ENCODE measurements at regions not wholly inside any gene's neighbourhood (a gene's known extent, or its start where the extent isn't known, plus 50 kb on each side); places are given as distances from the start of the nearest gene placed in this dataset.

DNA sequence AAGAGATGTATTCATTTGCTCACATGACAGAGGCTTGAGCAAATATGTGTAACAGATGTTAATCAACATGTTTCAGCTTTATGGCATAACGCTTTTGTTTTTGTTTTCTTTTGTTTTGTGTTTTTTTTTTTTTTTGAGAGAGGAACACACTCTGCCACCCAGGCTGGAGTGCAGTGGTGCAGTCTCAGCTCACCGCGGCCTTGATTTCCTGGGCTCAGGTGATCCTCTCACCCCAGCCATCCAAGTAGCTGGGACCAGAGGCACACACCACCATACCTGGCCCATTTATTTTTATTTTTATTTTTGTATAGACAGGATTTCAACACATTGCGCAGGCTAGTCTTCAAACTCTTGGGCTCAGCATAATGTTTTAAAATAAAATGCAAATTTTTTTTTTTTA lies 1504.4 kb upstream of the CADM2 start (continued):
- TF ChIP-seq, protein P1, sequence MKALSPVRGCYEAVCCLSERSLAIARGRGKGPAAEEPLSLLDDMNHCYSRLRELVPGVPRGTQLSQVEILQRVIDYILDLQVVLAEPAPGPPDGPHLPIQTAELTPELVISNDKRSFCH (CRISPR knock-in tag; IDR thresholded peaks at IDR 0.05): no peak
- TF ChIP-seq, protein P1 (tag; IDR thresholded peaks at IDR 0.05): no peak
- TF ChIP-seq, protein P2, sequence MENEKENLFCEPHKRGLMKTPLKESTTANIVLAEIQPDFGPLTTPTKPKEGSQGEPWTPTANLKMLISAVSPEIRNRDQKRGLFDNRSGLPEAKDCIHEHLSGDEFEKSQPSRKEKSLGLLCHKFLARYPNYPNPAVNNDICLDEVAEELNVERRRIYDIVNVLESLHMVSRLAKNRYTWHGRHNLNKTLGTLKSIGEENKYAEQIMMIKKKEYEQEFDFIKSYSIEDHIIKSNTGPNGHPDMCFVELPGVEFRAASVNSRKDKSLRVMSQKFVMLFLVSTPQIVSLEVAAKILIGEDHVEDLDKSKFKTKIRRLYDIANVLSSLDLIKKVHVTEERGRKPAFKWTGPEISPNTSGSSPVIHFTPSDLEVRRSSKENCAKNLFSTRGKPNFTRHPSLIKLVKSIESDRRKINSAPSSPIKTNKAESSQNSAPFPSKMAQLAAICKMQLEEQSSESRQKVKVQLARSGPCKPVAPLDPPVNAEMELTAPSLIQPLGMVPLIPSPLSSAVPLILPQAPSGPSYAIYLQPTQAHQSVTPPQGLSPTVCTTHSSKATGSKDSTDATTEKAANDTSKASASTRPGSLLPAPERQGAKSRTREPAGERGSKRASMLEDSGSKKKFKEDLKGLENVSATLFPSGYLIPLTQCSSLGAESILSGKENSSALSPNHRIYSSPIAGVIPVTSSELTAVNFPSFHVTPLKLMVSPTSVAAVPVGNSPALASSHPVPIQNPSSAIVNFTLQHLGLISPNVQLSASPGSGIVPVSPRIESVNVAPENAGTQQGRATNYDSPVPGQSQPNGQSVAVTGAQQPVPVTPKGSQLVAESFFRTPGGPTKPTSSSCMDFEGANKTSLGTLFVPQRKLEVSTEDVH (IDR thresholded peaks at IDR 0.05; ENCODE audit: low read depth, partially characterized antibody): no peak
- TF ChIP-seq HMG20A (CRISPR knock-in tag; conservative IDR thresholded peaks at IDR 0.05): no peak

DNA sequence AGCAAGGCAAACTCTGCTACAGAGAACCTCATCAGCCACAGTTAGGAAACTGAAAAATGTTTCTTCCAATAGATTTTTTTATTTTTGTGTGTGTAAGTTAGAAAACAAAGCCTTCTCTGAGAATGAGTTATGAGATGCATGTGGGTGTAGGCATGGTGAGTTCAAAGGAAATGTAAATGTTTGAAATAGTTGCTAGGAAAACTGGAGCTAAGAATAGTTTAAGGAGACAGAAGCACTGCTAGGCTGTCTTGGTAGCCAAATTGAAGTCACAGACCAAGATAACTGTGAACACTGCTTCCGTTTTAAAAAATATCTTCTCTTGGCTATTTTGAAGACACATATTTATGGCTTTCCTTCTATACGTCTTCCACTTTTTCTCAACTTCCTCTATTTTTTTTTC lies 1501.2 kb upstream of the CADM2 start:
- ATAC-seq (no peak), DNase-seq (ENCODE audit: extremely low read depth in 1 of 4, low spot score in 3 of 4) (no peak), FAIRE-seq (no peak)
- H3K4me3 ChIP-seq: no peak overlapping the region
- H3K27me3 ChIP-seq (ENCODE audit: control insufficient read depth in 2 of 2, insufficient read depth in 2 of 2, low read length in 2 of 2): no peaks in the 10 kb centered on the region
- no peak overlapping the region for H3K4me2 ChIP-seq (ENCODE audit: insufficient read depth, low read length)
- no peaks in the 10 kb centered on the region for H3K36me3 ChIP-seq (ENCODE audit: control insufficient read depth, insufficient read depth, low read length)
- no peak overlapping the region for H3K27ac ChIP-seq (ENCODE audit: extremely low read depth, low read depth, low read length)
- H4K20me1 ChIP-seq (replicated peaks; ENCODE audit: control insufficient read depth, insufficient read depth, low read length): no peaks in the 10 kb centered on the region
- no peaks in the 10 kb centered on the region for H3K9me1 ChIP-seq (ENCODE audit: control insufficient read depth, insufficient read depth, low read length)
- H3K9ac ChIP-seq (ENCODE audit: insufficient read depth in 1 of 2, low read depth in 2 of 2, low read length in 2 of 2): no peak overlapping the region
- H2AFZ ChIP-seq (ENCODE audit: low read depth, low read length): no peak overlapping the region
- no peaks in the 10 kb centered on the region for H3K4me1 ChIP-seq (replicated peaks in 1 of 2; ENCODE audit: control insufficient read depth in 2 of 2, insufficient read depth in 2 of 2, low read length in 2 of 2)
- H3K79me2 ChIP-seq (ENCODE audit: control insufficient read depth, insufficient read depth, low read length): no peaks in the 10 kb centered on the region
- BruUV-seq (replicated peaks): no TSS peak
- ChIA-PET POLR2A (no interaction called here), CTCF (ENCODE audit: low intra/inter-chr PET ratio) (no interaction called here)
- intact Hi-C loops (cut with micrococcal nuclease): no loop called here
- H3K9me3 ChIP-seq (replicated peaks; ENCODE audit: control insufficient read depth, insufficient read depth, low read depth, low read length): no peaks in the 10 kb centered on the region
- in situ Hi-C loops (cut with MboI): no loop called here
- 0% methylated on average over 2 of the region's 2 CpGs for WGBS (ENCODE audit: insufficient coverage, low coverage, missing lambda C conversion rate)
- TF ChIP-seq, protein P3, sequence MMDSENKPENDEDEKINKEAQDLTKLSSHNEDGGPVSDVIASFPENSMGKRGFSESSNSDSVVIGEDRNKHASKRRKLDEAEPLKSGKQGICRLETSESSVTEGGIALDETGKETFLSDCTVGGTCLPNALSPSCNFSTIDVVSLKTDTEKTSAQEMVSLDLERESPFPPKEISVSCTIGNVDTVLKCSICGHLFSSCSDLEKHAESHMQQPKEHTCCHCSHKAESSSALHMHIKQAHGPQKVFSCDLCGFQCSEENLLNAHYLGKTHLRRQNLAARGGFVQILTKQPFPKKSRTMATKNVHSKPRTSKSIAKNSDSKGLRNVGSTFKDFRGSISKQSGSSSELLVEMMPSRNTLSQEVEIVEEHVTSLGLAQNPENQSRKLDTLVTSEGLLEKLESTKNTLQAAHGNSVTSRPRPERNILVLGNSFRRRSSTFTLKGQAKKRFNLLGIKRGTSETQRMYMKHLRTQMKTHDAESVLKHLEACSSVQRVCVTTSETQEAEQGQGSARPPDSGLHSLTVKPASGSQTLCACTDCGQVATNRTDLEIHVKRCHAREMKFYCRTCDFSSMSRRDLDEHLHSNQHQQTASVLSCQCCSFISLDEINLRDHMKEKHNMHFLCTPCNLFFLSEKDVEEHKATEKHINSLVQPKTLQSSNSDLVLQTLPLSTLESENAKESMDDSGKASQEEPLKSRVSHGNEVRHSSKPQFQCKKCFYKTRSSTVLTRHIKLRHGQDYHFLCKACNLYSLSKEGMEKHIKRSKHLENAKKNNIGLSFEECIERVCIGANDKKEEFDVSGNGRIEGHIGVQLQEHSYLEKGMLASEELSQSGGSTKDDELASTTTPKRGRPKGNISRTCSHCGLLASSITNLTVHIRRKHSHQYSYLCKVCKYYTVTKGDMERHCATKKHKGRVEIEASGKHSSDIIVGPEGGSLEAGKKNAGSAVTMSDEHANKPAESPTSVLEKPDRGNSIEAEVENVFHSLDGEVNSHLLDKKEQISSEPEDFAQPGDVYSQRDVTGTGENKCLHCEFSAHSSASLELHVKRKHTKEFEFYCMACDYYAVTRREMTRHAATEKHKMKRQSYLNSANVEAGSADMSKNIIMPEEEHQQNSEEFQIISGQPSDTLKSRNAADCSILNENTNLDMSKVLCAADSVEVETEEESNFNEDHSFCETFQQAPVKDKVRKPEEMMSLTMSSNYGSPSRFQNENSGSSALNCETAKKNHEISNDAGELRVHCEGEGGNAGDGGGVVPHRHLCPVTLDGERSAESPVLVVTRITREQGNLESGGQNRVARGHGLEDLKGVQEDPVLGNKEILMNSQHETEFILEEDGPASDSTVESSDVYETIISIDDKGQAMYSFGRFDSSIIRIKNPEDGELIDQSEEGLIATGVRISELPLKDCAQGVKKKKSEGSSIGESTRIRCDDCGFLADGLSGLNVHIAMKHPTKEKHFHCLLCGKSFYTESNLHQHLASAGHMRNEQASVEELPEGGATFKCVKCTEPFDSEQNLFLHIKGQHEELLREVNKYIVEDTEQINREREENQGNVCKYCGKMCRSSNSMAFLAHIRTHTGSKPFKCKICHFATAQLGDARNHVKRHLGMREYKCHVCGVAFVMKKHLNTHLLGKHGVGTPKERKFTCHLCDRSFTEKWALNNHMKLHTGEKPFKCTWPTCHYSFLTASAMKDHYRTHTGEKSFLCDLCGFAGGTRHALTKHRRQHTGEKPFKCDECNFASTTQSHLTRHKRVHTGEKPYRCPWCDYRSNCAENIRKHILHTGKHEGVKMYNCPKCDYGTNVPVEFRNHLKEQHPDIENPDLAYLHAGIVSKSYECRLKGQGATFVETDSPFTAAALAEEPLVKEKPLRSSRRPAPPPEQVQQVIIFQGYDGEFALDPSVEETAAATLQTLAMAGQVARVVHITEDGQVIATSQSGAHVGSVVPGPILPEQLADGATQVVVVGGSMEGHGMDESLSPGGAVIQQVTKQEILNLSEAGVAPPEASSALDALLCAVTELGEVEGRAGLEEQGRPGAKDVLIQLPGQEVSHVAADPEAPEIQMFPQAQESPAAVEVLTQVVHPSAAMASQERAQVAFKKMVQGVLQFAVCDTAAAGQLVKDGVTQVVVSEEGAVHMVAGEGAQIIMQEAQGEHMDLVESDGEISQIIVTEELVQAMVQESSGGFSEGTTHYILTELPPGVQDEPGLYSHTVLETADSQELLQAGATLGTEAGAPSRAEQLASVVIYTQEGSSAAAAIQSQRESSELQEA (IDR thresholded peaks at IDR 0.05; ENCODE audit: low read depth): no peak
- no peak for TF ChIP-seq DMBX1 (CRISPR knock-in tag; IDR thresholded peaks at IDR 0.05; ENCODE audit: borderline replicate concordance)
- no peak for TF ChIP-seq FOS (IDR thresholded peaks at IDR 0.05; ENCODE audit: extremely low read depth, insufficient read length)
- TF ChIP-seq, protein P4, sequence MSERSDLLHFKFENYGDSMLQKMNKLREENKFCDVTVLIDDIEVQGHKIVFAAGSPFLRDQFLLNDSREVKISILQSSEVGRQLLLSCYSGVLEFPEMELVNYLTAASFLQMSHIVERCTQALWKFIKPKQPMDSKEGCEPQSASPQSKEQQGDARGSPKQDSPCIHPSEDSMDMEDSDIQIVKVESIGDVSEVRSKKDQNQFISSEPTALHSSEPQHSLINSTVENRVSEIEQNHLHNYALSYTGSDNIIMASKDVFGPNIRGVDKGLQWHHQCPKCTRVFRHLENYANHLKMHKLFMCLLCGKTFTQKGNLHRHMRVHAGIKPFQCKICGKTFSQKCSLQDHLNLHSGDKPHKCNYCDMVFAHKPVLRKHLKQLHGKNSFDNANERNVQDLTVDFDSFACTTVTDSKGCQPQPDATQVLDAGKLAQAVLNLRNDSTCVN (CRISPR knock-in tag; IDR thresholded peaks at IDR 0.05): no peak
- TF ChIP-seq NEUROD1 (IDR thresholded peaks at IDR 0.05; ENCODE audit: borderline replicate concordance, low read depth, low read length, partially characterized antibody): no peak

Measured in K562 (cell line).